ENCODE measurements at regions not wholly inside any gene's neighbourhood (a gene's known extent, or its start where the extent isn't known, plus 50 kb on each side); places are given as distances from the start of the nearest gene placed in this dataset.

GRCh38 chr14:104392396-104393198 is 187.0 kb upstream of the C14orf180 start:
- TF ChIP-seq CTCF (IDR thresholded peaks at IDR 0.05) (no peak), POLR2A (IDR thresholded peaks at IDR 0.05) (no peak)
